PFSK-1 (cell line): ENCODE measurements at regions not wholly inside any gene's neighbourhood (a gene's known extent, or its start where the extent isn't known, plus 50 kb on each side); places are given as distances from the start of the nearest gene placed in this dataset.

Experiments used
- FOXP2 ChIP-seq: optimal IDR thresholded peaks from 2 replicates; pipeline ENCODE3; 2011; ENCODE audit warnings: borderline replicate concordance, control low read depth, inconsistent platforms; ENCODE audit not compliant: insufficient read depth; ENCODE audit errors: extremely low read length, extremely low read depth
- POLR2AphosphoS5 ChIP-seq: IDR thresholded peaks from 2 replicates; pipeline ENCODE4 v1.6.1; 2012; ENCODE audit warnings: low read depth, mild to moderate bottlenecking, control low read depth, low read length, moderate library complexity
- REST ChIP-seq, 2 experiments: IDR thresholded peaks; 2 replicates each; pipeline versions ENCODE4 v1.6.1 to v1.8.0; 2011 to 2012; ENCODE audit warnings: low read depth in 2 of 2, low read length in 2 of 2, control low read depth in 1 of 2, inconsistent platforms in 1 of 2, mild to moderate bottlenecking in 1 of 2, moderate library complexity in 1 of 2; ENCODE audit not compliant: insufficient read depth in 1 of 2
- SIN3A ChIP-seq: IDR thresholded peaks from 2 replicates; pipeline ENCODE4 v1.6.1; 2012; ENCODE audit warnings: mild to moderate bottlenecking, low read length, moderate library complexity, borderline replicate concordance; ENCODE audit not compliant: insufficient read depth
- TAF1 ChIP-seq: IDR thresholded peaks from 2 replicates; pipeline ENCODE4 v1.6.1; 2012; ENCODE audit warnings: low read length, control low read depth, borderline replicate concordance; ENCODE audit not compliant: insufficient read depth

DNA sequence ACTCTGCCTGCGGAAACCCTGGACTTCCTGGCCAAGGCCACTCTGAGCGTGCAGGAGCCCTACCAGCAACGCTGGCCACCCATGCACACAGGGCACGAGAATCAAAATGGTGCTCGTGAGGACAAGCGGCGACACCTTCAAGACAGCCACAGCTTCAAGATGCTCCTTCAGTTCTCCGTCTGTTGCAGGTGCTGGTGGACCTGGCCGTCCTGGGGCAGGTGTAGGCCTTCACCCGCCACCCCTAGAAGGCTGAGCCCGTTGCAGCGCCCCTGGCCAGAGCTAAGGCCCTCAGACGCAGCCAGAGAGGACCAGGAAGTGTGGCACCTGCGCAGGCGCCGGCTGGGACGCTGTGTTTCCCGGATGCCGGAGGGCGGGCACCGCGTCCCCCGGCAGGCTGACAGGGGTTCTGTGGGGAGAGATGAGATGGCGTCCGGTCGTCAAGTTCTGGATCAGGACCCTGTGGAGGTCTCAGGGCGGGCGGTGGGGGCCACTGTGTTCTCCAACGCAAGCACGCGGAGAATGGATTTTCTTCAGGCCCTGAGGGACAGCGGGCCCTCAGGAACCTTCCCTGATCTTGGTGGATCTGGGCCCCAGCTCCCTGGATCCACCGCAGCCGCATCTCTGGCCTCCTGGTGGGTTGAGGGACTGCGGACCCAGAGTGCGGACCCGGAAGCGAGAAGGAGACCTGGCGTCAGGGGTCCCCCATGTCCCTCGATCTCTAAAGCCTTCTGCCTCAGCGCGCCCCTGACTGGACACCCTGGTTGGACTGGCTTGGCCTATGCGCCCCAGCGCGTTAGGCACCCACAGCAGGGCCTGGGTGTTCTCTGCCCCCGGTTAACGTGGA, 1770.8 kb upstream of the CDH9 start:
- TF ChIP-seq TAF1 (no peak), POLR2AphosphoS5 (no peak), REST (IDR thresholded peaks at IDR 0.05; ENCODE audit: insufficient read depth in 1 of 2, low read depth in 2 of 2, low read length in 2 of 2) (no peak), SIN3A (no peak), FOXP2 (no peak)
